SK-N-SH (cell line): ENCODE measurements at regions not wholly inside any gene's neighbourhood (a gene's known extent, or its start where the extent isn't known, plus 50 kb on each side); places are given as distances from the start of the nearest gene placed in this dataset.

Source experiments
- CTCF ChIA-PET: fragments of 300-600, 350-600 bp; formaldehyde crosslinking; extraction: SDS; loops from one replicate; lab custom pipeline; 2021; lab: Yijun Ruan, JAX
- POLR2A ChIA-PET: fragments of 350-600 bp; sonication (Branson Sonifier 250); formaldehyde crosslinking; extraction: SDS; loops from one replicate; lab custom pipeline; 2020; ENCODE audit warnings: antibody characterized with exemption, inconsistent platforms; lab: Yijun Ruan, JAX
- DNase-seq: peaks from one replicate; pipeline ENCODE4 v3.0.0; 2012
- H2AFZ ChIP-seq: fragments of 200-600 bp; sonication (generic); 2 replicates; pipeline ENCODE4 v1.8.1; 2016; ENCODE audit warnings: antibody characterized with exemption, mild to moderate bottlenecking, low read depth
- H3F3A ChIP-seq: fragments of 200-600 bp; sonication (generic); replicated peaks from 2 replicates; pipeline ENCODE3; 2016; ENCODE audit warnings: antibody characterized with exemption, mild to moderate bottlenecking; ENCODE audit not compliant: insufficient read depth
- H3K27ac ChIP-seq, 2 experiments: fragments of 200-500 bp in 1 of 2; fragments of 200-600 bp in 1 of 2; sonication (Bioruptor generic) in 1 of 2; sonication (generic), shearing (Covaris generic) in 1 of 2; 2 replicates each; pipeline versions ENCODE4 v1.5.1 to v1.6.1; 2014 to 2016; ENCODE audit warnings: low read depth in 2 of 2, inconsistent platforms in 1 of 2, low read length in 1 of 2, mild to moderate bottlenecking in 1 of 2, mixed read lengths in 1 of 2
- H3K27me3 ChIP-seq: fragments of 200-600 bp; sonication (generic), shearing (Covaris generic); 2 replicates; pipeline ENCODE4 v1.6.1; 2016; ENCODE audit warnings: mixed run types; ENCODE audit not compliant: insufficient read depth
- H3K36me3 ChIP-seq, 2 experiments: fragments of 200-500 bp in 1 of 2; fragments of 200-600 bp in 1 of 2; sonication (Bioruptor generic) in 1 of 2; sonication (generic) in 1 of 2; replicated peaks in 1 of 2; 2 replicates each; pipeline versions ENCODE3 to v1.5.1; 2014 to 2016; ENCODE audit warnings: low read length in 1 of 2, mild to moderate bottlenecking in 1 of 2; ENCODE audit not compliant: insufficient read depth in 2 of 2, control insufficient read depth in 1 of 2
- H3K4me1 ChIP-seq, 2 experiments: fragments of 200-500 bp in 1 of 2; fragments of 200-600 bp in 1 of 2; sonication (Bioruptor generic) in 1 of 2; sonication (generic), shearing (Covaris generic) in 1 of 2; 2 replicates each; pipeline versions ENCODE4 v1.5.1 to v1.6.1; 2014 to 2016; ENCODE audit warnings: low read depth in 1 of 2, low read length in 1 of 2, mixed run types in 1 of 2; ENCODE audit not compliant: insufficient read depth in 2 of 2, control insufficient read depth in 1 of 2
- H3K4me2 ChIP-seq: fragments of 200-600 bp; sonication (generic), shearing (Covaris generic); 2 replicates; pipeline ENCODE4 v1.6.1; 2017; ENCODE audit warnings: mixed run types
- H3K4me3 ChIP-seq, 2 experiments: fragments of 200-500 bp in 1 of 2; fragments of 200-600 bp in 1 of 2; sonication (Bioruptor generic) in 1 of 2; sonication (generic), shearing (Covaris generic) in 1 of 2; 2 replicates each; pipeline versions ENCODE4 v1.5.1 to v1.8.1; 2014 to 2016; ENCODE audit warnings: low read depth in 2 of 2, inconsistent platforms in 1 of 2, low read length in 1 of 2, mild to moderate bottlenecking in 1 of 2, mixed read lengths in 1 of 2, moderate library complexity in 1 of 2
- H3K79me2 ChIP-seq: fragments of 200-600 bp; sonication (generic); 2 replicates; pipeline ENCODE4 v1.8.1; 2017; ENCODE audit warnings: mild to moderate bottlenecking; ENCODE audit not compliant: insufficient read depth
- H3K9ac ChIP-seq: fragments of 200-600 bp; sonication (generic); 2 replicates; pipeline ENCODE4 v1.6.1; 2017; ENCODE audit warnings: mixed run types
- H3K9me2 ChIP-seq: fragments of 200-600 bp; sonication (generic); 2 replicates; pipeline ENCODE4 v1.6.1; 2017; ENCODE audit warnings: mixed run types
- H3K9me3 ChIP-seq: fragments of 200-600 bp; sonication (generic); 2 replicates; pipeline ENCODE4 v1.6.1; 2017; ENCODE audit warnings: mixed run types, mild to moderate bottlenecking, moderate library complexity
- H4K20me1 ChIP-seq: fragments of 200-600 bp; sonication (generic); 2 replicates; pipeline ENCODE4 v1.6.1; 2017; ENCODE audit warnings: mild to moderate bottlenecking, mixed run types; ENCODE audit not compliant: insufficient read depth
- CHD2 ChIP-seq: fragments of 150-350 bp; IDR thresholded peaks from 2 replicates; pipeline ENCODE4 v1.6.1; 2018; ENCODE audit warnings: low read length; ENCODE audit not compliant: partially characterized antibody
- ELF1 ChIP-seq: IDR thresholded peaks from 2 replicates; pipeline ENCODE4 v1.4.0; 2012
- EP300 ChIP-seq, 2 experiments: IDR thresholded peaks; 2 replicates each; pipeline versions ENCODE4 v1.4.0 to v1.6.1; 2012; ENCODE audit warnings: borderline replicate concordance in 1 of 2, low read depth in 1 of 2, low read length in 1 of 2
- FOSL2 ChIP-seq: IDR thresholded peaks from 2 replicates; pipeline ENCODE4 v1.4.0; 2012; ENCODE audit warnings: low read depth, mild to moderate bottlenecking, moderate library complexity, borderline replicate concordance
- FOXM1 ChIP-seq: IDR thresholded peaks from 2 replicates; pipeline ENCODE4 v1.4.0; 2012; ENCODE audit warnings: low read depth, mild to moderate bottlenecking
- GATA2 ChIP-seq: sonication (generic); formaldehyde crosslinking; IDR thresholded peaks from 2 replicates; pipeline ENCODE4 v1.5.0; 2020; ENCODE audit warnings: mild to moderate bottlenecking, missing genetic modification reagents
- JUND ChIP-seq: IDR thresholded peaks from 2 replicates; pipeline ENCODE4 v1.4.0; 2012
- MXI1 ChIP-seq: IDR thresholded peaks from 2 replicates; pipeline ENCODE4 v1.6.1; 2012; ENCODE audit warnings: mild to moderate bottlenecking, low read depth, low read length, improper control_type of control experiment
- NRF1 ChIP-seq: IDR thresholded peaks from 2 replicates; pipeline ENCODE4 v1.6.1; 2012; ENCODE audit warnings: low read depth, mild to moderate bottlenecking, low read length
- POLR2AphosphoS5 ChIP-seq: IDR thresholded peaks from 2 replicates; pipeline ENCODE4 v1.6.1; 2012; ENCODE audit warnings: low read depth, low read length
- RAD21 ChIP-seq: IDR thresholded peaks from 2 replicates; pipeline ENCODE4 v1.6.1; 2012; ENCODE audit warnings: mild to moderate bottlenecking, low read length
- RCOR1 ChIP-seq: fragments of 150-350 bp; IDR thresholded peaks from 2 replicates; pipeline ENCODE4 v1.6.1; 2017; ENCODE audit warnings: antibody characterized with exemption, low read length
- RXRA ChIP-seq: IDR thresholded peaks from 2 replicates; pipeline ENCODE4 v1.4.0; 2012; ENCODE audit warnings: low read depth, mild to moderate bottlenecking, borderline replicate concordance
- SIN3A ChIP-seq: IDR thresholded peaks from 2 replicates; pipeline ENCODE4 v1.6.1; 2012; ENCODE audit warnings: low read depth, mild to moderate bottlenecking, low read length, moderate library complexity, borderline replicate concordance
- SMC3 ChIP-seq: IDR thresholded peaks from 2 replicates; pipeline ENCODE4 v1.6.1; 2012; ENCODE audit warnings: low read depth, low read length, improper control_type of control experiment
- TCF12 ChIP-seq: IDR thresholded peaks from 2 replicates; pipeline ENCODE4 v1.4.0; 2012
- USF1 ChIP-seq: IDR thresholded peaks from 2 replicates; pipeline ENCODE4 v1.4.0; 2012; ENCODE audit warnings: low read depth, borderline replicate concordance
- YY1 ChIP-seq: IDR thresholded peaks from 2 replicates; pipeline ENCODE4 v1.4.0; 2012; ENCODE audit warnings: low read depth, mild to moderate bottlenecking
- WGBS: methylation state at CpG from one replicate; pipeline ENCODE4 v1.1.6; 2017; ENCODE audit warnings: low lambda C conversion rate; 5-methylcytosine and 5-hydroxymethylcytosine counted together

GRCh38 chr1:96969656-96970163, 248.1 kb downstream of the PTBP2 start:
- DNase-seq, result peak; percentile 7
- CTCF ChIA-PET, result interaction anchor here (0.6 to 1.4 kb wide), 6 partner anchors 73 to 848 kb away, joined by 3 to 5 read pairs (median 3); no protein-coding TSS in a partner anchor
- H3K27ac ChIP-seq, result peak overlapping the region in 1 of 2 experiments; percentile 98; a peak in 2 of 4 replicates
- no peaks in the 10 kb centered on the region for H3K9me2 ChIP-seq
- no peaks in the 10 kb centered on the region for H3K36me3 ChIP-seq
- peaks cover 18 to 25% of the 10 kb centered on the region in 2 experiments for H3K4me1 ChIP-seq
- H3K9me3 ChIP-seq, result no peaks in the 10 kb centered on the region
- no peaks in the 10 kb centered on the region for H4K20me1 ChIP-seq
- TF ChIP-seq FOSL2 (no peak), GATA2 (CRISPR knock-in tag) (peak; percentile 63), SMC3 (no peak; the same call in 1 of the 2 replicates), EP300 (IDR thresholded peaks at IDR 0.05; ENCODE audit: borderline replicate concordance in 1 of 2, low read depth in 1 of 2, low read length in 1 of 2) (peak in 1 of 2 experiments; percentile 91; a peak in 2 of 4 replicates), RCOR1 (peak; percentile 86), FOXM1 (no peak), CHD2 (peak; percentile 52), RAD21 (peak; percentile 39), SIN3A (no peak)
- TF ChIP-seq, all 33 proteins: peak for 5
- H2AFZ ChIP-seq, result no peak overlapping the region
- POLR2A ChIA-PET, result interaction anchor here (0.9 kb wide), 1 partner anchor 154 kb away, joined by 3 read pairs; no protein-coding TSS in a partner anchor
- H3K27me3 ChIP-seq, result no peaks in the 10 kb centered on the region
- H3K4me3 ChIP-seq, result no peak overlapping the region
- no peak overlapping the region for H3K9ac ChIP-seq
- no peaks in the 10 kb centered on the region for H3F3A ChIP-seq
- no peaks in the 10 kb centered on the region for H3K79me2 ChIP-seq
- 15% methylated on average over 1 of the region's 1 CpG for WGBS
- H3K4me2 ChIP-seq, result no peak overlapping the region

GRCh38 chr1:96971439-96971838, 249.9 kb downstream of the PTBP2 start:
- H3K79me2 ChIP-seq, result no peaks in the 10 kb centered on the region
- ChIA-PET POLR2A (no interaction called here), CTCF (no interaction called here)
- TF ChIP-seq FOXM1 (no peak), TCF12 (no peak), JUND (no peak), NRF1 (no peak), SIN3A (no peak), RAD21 (no peak), MXI1 (no peak), ELF1 (no peak), CHD2 (no peak), POLR2AphosphoS5 (no peak), USF1 (no peak), RXRA (no peak), FOSL2 (no peak), YY1 (no peak)
- H3K9me3 ChIP-seq, result no peaks in the 10 kb centered on the region
- no peaks in the 10 kb centered on the region for H3F3A ChIP-seq
- no peak for DNase-seq
- no peak overlapping the region for H3K4me2 ChIP-seq
- H3K9me2 ChIP-seq, result no peaks in the 10 kb centered on the region
- WGBS, result 98% methylated on average over 2 of the region's 2 CpGs
- H4K20me1 ChIP-seq, result no peaks in the 10 kb centered on the region
- no peak overlapping the region for H3K9ac ChIP-seq
- H2AFZ ChIP-seq, result no peak overlapping the region
- H3K4me1 ChIP-seq, result peaks cover 18 to 21% of the 10 kb centered on the region in 2 experiments
- H3K36me3 ChIP-seq, result no peaks in the 10 kb centered on the region
- H3K4me3 ChIP-seq, result no peak overlapping the region
- H3K27me3 ChIP-seq, result no peaks in the 10 kb centered on the region
- H3K27ac ChIP-seq, result peak overlapping the region in 1 of 2 experiments; percentile 98; a peak in 2 of 4 replicates
